GM18870 (cell line): ENCODE measurements at regions not wholly inside any gene's neighbourhood (a gene's known extent, or its start where the extent isn't known, plus 50 kb on each side); places are given as distances from the start of the nearest gene placed in this dataset.

Source experiments
- ATAC-seq: cut with Tn5 transposase; IDR thresholded peaks from one replicate; pipeline ENCODE4 v1.9.1; 2021; ENCODE audit warnings: moderate library complexity; ENCODE audit not compliant: unreplicated experiment

DNA sequence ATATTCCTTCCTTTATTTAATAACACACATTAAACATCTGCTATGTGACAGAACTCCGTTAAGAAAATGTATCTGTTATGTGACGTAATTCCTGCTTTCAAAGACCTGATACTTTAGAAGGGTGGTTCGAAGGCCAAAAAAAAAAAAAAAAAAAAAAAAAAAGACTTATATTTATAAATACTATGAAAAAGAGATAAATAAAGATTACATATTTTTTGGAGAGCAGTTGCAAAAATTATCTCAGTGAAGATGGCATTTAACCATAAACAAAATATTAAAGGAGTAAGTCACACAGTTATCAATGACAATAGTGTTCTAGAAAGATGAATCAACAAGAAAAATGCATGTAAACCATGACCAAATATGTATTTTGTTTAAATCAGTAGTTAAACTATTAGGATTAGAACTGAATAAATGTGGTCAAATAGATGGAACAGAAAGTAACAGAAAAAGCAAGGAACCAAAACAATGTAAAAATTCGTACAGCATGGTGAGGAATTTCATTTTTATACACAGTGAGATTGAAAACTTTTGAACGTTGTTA, 612.3 kb upstream of the SLITRK5 start:
- ATAC-seq, result no peak

GRCh38 chr13:87078947-87079795, 592.0 kb upstream of the SLITRK5 start:
- ATAC-seq, result no peak

- no peak for ATAC-seq
These were observed 590.9 kb upstream of the SLITRK5 start for GRCh38 chr13:87080100-87080779.

- ATAC-seq, result no peak
These were observed 587.0 kb upstream of the SLITRK5 start for GRCh38 chr13:87084192-87084591.

DNA sequence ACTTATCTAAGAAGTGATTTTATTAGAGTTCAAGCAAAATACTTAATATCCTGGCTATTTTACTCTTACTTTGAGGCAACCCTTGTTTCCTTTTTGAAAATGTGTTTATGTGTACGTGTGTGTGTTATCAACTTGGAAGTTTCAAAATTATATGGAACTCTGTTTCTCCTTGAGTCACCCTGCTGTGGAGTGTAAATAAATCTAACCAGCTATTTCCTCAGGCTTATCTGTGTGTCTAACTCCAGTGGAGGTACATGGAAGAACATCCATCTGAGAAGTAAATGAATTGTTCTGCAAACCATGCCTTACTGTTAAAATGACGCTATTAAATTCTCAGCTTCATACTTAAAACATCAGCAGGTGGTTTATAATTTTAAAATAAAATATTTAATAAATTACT, 583.4 kb upstream of the SLITRK5 start:
- ATAC-seq, result no peak

DNA sequence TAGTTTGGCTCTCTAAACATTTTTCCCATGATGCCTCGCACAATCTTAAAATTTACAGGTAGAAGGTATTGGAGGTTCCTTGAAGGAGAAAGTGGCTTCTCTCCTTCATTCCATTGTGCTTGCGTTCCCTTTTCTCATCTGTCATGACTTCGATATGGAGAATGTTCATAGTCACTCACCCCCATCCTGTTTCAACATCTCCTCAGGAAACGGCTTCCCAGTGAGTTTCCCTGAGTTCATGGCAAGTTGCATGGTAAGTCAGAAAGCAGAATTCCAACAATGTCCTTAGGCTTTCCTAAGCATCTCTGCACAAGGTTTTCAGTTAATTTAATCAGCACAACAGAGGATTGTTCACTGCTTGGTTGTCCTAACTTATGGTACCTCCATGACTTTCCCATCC, 581.8 kb upstream of the SLITRK5 start:
- no peak for ATAC-seq

- ATAC-seq, result no peak
These were observed 577.8 kb upstream of the SLITRK5 start for GRCh38 chr13:87093399-87093798.

DNA sequence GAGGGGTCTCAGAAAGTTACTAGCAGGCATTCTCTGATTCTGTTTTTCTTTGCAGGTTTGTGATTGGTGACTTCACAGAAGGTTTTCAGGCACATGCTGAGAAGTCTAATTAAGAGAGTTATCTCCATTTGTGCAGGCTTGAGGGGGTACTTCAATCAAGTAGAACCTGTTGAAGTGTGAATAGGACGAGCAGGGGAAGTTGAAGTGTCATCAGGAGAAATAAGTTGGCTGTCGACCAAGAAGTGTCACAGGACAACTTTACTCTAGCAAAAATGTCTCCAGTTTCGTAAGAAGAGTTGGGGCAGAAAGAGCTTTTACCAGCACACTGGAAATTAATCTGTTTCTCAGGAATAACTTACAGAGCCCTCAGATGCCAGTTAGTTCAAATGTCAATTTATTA, 576.5 kb upstream of the SLITRK5 start:
- no peak for ATAC-seq

DNA sequence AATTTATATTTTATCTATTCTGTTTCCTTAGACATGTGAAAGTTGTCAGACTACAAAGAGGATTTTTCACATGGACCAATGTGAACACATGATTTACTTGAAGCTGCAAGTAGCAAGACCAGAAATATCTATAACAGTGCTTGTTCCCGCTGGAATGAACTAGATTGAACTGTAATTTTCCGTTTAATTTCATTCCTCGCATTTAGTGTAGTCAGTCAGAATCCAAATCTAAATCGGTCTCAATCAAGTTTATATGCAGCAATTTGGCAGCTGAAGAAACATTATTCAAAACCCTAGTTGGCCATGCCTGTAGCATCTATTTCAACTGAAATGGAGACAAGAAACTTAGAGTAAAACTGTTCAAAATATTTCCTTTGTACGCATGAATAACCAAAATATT, 570.7 kb upstream of the SLITRK5 start:
- ATAC-seq, result no peak

- no peak for ATAC-seq
These were observed 563.5 kb upstream of the SLITRK5 start for GRCh38 chr13:87107651-87108050.

DNA sequence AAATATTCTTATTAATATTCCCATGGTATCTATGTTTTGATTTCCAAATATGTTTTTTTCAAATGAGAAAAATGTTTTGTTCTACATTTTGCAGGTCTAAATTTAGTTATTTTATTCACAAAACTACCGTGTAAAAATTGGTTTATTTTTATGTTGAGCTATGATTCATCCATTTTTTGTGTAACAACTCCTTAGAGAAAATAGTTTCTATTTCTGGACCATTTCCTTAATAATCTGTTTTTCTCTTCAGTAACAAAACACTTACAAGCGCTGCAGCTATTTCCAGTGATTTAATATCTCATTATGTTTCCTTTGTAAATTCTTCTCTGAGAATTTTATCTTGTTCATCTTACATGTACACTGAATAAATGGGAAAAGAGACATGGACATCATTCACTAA, 550.7 kb upstream of the SLITRK5 start:
- ATAC-seq, result no peak

DNA sequence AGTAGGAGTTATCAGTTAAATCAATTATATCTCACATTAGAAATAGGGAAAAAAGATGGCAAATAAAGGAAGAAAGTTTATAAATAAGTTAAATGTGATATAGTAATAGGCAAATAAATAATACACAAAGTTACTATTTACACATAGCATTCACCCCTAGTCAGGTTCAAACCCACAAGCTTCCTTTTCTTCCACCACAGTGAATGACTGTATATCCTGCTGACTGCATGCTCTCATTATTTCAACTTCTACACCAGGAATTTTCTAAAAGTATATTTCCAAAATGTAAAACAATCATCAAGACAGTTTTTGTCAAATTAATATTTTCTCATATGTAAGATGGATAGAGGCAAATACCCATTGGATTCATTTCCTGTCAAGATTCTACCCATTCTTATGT, 548.6 kb upstream of the SLITRK5 start:
- ATAC-seq, result no peak

- ATAC-seq, result no peak
These were observed 547.0 kb upstream of the SLITRK5 start for GRCh38 chr13:87123987-87124784.

DNA sequence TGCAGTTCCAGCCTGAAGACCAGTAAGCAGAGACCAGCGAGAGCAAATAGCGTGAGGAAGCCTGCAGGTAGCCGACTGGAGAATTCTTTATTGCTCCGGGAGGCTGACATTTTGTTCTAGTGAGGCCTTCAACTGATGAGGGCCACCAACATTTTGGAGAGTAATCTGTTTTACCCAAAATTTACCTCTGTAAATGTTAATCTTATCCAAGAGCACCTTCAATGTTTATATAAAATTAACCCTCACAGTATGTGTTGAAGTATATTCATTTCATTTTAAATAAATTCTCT, 546.4 kb upstream of the SLITRK5 start:
- no peak for ATAC-seq

GRCh38 chr13:87128036-87128435, 543.1 kb upstream of the SLITRK5 start:
- ATAC-seq, result no peak

- ATAC-seq, result no peak
These were observed 542.7 kb upstream of the SLITRK5 start for GRCh38 chr13:87128491-87128890.

DNA sequence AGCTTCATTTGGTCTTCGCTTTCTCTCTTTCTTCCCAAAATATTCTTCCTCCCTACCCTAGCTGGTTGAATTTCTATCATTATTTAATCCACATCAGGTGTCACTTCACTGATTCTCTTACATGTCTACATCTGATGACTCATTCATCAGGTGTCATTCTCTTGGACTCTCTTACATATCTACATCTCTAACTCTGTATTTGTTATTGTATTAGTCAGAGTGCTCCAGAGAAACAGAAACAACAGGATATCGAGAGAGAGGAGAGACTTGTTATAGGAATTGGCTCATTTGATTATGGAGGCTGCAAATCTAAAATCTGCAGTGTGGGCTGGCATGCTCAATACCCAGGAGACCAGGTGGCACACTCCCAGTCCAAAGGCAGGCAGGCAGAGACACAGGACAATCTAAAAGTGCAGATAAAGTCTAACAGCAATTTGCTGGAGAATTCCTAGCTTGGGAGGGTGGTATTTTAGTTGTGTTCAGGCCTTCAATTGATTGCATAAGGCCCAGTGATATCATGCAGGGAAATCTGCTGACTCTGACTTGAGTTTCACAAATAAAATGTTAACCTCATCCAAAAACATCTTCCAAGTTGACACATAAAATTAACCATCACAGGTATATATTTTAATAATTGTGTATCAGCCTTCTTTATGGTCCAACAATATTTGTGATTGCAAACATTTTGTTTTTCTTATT, 541.4 kb upstream of the SLITRK5 start:
- no peak for ATAC-seq

DNA sequence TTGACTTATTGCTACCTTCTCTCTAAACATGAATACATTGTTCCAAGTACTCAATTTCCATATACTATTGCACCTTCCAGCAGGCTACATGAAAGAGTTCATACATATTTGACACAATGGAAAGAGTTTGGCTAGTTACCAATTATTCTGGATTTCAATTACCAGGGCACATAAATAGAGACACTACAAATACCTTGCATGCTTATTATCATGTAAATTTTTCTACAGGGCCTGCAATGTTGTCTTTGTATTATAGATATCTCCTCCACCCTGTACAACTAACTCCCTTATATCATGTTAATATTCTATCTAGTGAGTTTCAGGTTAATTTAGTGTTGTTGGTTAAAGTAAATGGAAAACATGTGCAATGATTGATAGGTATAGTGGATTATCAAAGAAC, 540.7 kb upstream of the SLITRK5 start:
- ATAC-seq, result no peak

DNA sequence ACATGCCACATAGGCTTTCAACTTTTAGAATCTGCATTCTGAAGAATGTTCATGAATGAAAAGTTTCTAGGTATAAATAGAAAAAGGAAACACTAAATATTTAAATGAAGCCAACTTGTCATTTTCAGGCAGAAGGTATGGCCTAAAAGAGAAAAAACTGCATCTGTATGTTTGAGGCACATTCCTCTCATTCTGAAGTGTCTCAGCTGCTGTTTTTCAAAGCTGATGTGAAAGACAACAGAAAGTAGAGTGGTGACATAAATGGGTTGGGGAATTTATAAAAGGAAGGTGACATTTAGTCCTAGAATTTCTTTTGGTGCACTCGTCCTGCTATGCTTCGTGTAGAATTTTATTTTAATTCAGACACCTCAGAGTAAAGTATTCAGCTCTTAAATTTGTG, 539.6 kb upstream of the SLITRK5 start:
- no peak for ATAC-seq

DNA sequence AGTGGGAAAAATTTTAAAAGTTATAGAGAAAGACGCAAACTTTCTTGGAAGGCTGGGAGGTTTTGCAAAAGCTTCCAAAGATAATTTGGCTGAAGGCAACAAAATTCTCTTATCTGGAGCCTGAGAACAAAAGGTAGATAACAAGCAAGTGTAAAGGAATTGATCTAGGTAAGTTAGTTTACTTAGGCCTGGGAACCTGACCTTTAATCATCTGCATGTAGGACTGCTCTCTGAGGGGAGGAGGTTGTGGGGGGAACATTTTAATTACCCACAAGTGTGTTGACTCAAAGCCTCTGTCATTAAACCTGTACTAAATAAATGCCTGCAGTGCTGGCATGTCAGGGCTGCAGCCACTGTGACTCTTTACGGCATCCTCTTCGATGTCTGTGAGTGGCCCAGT, 532.3 kb upstream of the SLITRK5 start:
- ATAC-seq, result no peak

DNA sequence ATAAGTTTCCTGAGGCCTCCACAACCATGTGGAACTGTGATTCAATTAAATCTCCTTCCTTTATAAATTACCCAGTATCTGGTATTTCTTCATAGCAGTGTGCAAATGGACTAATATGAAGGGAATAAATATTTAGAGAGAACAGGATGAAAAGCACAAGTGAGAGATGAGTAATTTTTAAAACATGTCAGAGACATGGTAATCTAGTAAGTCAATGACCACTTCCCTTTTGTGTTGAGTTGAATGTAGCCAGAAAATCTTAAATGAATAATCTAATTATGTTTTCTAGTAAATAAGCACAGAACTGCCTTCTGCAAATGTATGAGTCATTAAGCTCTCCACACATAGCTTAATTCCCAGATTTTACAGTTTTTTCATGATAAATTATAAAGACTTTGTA, 524.1 kb upstream of the SLITRK5 start:
- no peak for ATAC-seq
